Lower leg skin (tissue), 3 donors: ENCODE measurements at regions not wholly inside any gene's neighbourhood (a gene's known extent, or its start where the extent isn't known, plus 50 kb on each side); places are given as distances from the start of the nearest gene placed in this dataset.

Experiments used
- POLR2A ChIP-seq, 2 donors: fragments of 450-650 bp; IDR thresholded peaks; one replicate each; pipeline ENCODE4 v1.6.1; 2016 to 2017; ENCODE audit warnings: antibody characterized with exemption in 2 of 2, mild to moderate bottlenecking in 1 of 2, moderate library complexity in 1 of 2
- TF ChIP-seq, protein P1 (sequence below), 3 donors: fragments of 450-650 bp; IDR thresholded peaks; one replicate each; pipeline ENCODE4 v1.5.1; 2016; ENCODE audit warnings: antibody characterized with exemption in 3 of 3, mild to moderate bottlenecking in 3 of 3, moderate library complexity in 2 of 3

GRCh38 chr1:222919478-222919865, 104.6 kb downstream of the DISP1 start:
- TF ChIP-seq, protein P1, sequence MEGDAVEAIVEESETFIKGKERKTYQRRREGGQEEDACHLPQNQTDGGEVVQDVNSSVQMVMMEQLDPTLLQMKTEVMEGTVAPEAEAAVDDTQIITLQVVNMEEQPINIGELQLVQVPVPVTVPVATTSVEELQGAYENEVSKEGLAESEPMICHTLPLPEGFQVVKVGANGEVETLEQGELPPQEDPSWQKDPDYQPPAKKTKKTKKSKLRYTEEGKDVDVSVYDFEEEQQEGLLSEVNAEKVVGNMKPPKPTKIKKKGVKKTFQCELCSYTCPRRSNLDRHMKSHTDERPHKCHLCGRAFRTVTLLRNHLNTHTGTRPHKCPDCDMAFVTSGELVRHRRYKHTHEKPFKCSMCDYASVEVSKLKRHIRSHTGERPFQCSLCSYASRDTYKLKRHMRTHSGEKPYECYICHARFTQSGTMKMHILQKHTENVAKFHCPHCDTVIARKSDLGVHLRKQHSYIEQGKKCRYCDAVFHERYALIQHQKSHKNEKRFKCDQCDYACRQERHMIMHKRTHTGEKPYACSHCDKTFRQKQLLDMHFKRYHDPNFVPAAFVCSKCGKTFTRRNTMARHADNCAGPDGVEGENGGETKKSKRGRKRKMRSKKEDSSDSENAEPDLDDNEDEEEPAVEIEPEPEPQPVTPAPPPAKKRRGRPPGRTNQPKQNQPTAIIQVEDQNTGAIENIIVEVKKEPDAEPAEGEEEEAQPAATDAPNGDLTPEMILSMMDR (IDR thresholded peaks at IDR 0.05), result no peak
- no peak for TF ChIP-seq POLR2A (IDR thresholded peaks at IDR 0.05)
